ENCODE measurements at regions not wholly inside any gene's neighbourhood (a gene's known extent, or its start where the extent isn't known, plus 50 kb on each side); places are given as distances from the start of the nearest gene placed in this dataset.
"Not testable (repeated sequence)": the region's sequence is repeated elsewhere in the genome, so short reads cannot be mapped to it uniquely, and the experiment has no call there.

- Mint-ChIP-seq H3K4me1 (ENCODE audit: unreplicated experiment) (no peaks in the 10 kb centered on the region), H3K9me3 (no peaks in the 10 kb centered on the region), H3K27me3 (no peaks in the 10 kb centered on the region), H3K4me3 (no peak overlapping the region), H3K36me3 (no peaks in the 10 kb centered on the region), H3K27ac (no peak overlapping the region)
- no peak for DNase-seq (ENCODE audit: extremely low spot score, unreplicated experiment)
- no peak for TF ChIP-seq CTCF (conservative IDR thresholded peaks at IDR 0.05)
These were observed 873.5 kb upstream of the ATXN8OS start for GRCh38 chr13:69234171-69234570.

- Mint-ChIP-seq H3K36me3 (no peaks in the 10 kb centered on the region), H3K9me3 (peaks cover 19% of the 10 kb centered on the region), H3K4me1 (ENCODE audit: unreplicated experiment) (no peaks in the 10 kb centered on the region), H3K27me3 (no peaks in the 10 kb centered on the region), H3K27ac (no peak overlapping the region), H3K4me3 (no peak overlapping the region)
- TF ChIP-seq CTCF (conservative IDR thresholded peaks at IDR 0.05), result no peak
- DNase-seq (ENCODE audit: extremely low spot score, unreplicated experiment), result no peak
These were observed 881.2 kb upstream of the ATXN8OS start for GRCh38 chr13:69226427-69226826.

- not testable (repeated sequence) for DNase-seq (ENCODE audit: extremely low spot score, unreplicated experiment); H3K4me1 Mint-ChIP-seq (ENCODE audit: unreplicated experiment); H3K27ac Mint-ChIP-seq; H3K4me3 Mint-ChIP-seq; H3K36me3 Mint-ChIP-seq; H3K27me3 Mint-ChIP-seq
- peaks cover 19% of the 10 kb centered on the region for H3K9me3 Mint-ChIP-seq
These were observed 885.8 kb upstream of the ATXN8OS start for GRCh38 chr13:69221633-69222498.

GRCh38 chr13:69213396-69213795 is 894.2 kb upstream of the ATXN8OS start:
- H3K4me1 Mint-ChIP-seq (ENCODE audit: unreplicated experiment), result no peaks in the 10 kb centered on the region
- no peaks in the 10 kb centered on the region for H3K27me3 Mint-ChIP-seq
- no peak for TF ChIP-seq CTCF (conservative IDR thresholded peaks at IDR 0.05)
- no peaks in the 10 kb centered on the region for H3K36me3 Mint-ChIP-seq
- H3K4me3 Mint-ChIP-seq, result no peak overlapping the region
- no peak for DNase-seq (ENCODE audit: extremely low spot score, unreplicated experiment)
- H3K9me3 Mint-ChIP-seq, result no peaks in the 10 kb centered on the region
- H3K27ac Mint-ChIP-seq, result no peak overlapping the region

- Mint-ChIP-seq H3K4me1 (ENCODE audit: unreplicated experiment) (no peaks in the 10 kb centered on the region), H3K27ac (no peak overlapping the region), H3K4me3 (no peak overlapping the region), H3K27me3 (no peaks in the 10 kb centered on the region), H3K9me3 (no peaks in the 10 kb centered on the region), H3K36me3 (no peaks in the 10 kb centered on the region)
- DNase-seq (ENCODE audit: extremely low spot score, unreplicated experiment), result no peak
- TF ChIP-seq CTCF (conservative IDR thresholded peaks at IDR 0.05), result no peak
These were observed 903.0 kb upstream of the ATXN8OS start for GRCh38 chr13:69204620-69205019.

- DNase-seq (ENCODE audit: extremely low spot score, unreplicated experiment), result no peak
- Mint-ChIP-seq H3K4me1 (ENCODE audit: unreplicated experiment) (no peaks in the 10 kb centered on the region), H3K4me3 (no peak overlapping the region), H3K36me3 (no peaks in the 10 kb centered on the region), H3K9me3 (no peaks in the 10 kb centered on the region), H3K27ac (no peak overlapping the region), H3K27me3 (no peaks in the 10 kb centered on the region)
- no peak for TF ChIP-seq CTCF (conservative IDR thresholded peaks at IDR 0.05)
These were observed 904.6 kb upstream of the ATXN8OS start for GRCh38 chr13:69202996-69203395.
